Endothelial cell (in vitro differentiated cells): ENCODE measurements at regions not wholly inside any gene's neighbourhood (a gene's known extent, or its start where the extent isn't known, plus 50 kb on each side); places are given as distances from the start of the nearest gene placed in this dataset.

Experiments
- DNase-seq: peaks from one replicate; pipeline ENCODE4 v3.0.0; 2021; ENCODE audit warnings: low spot score
- H3K27ac Mint-ChIP-seq: one replicate; pipeline ENCODE4 v1.8.0; 2021; ENCODE audit warnings: mixed read lengths, inconsistent platforms; ENCODE audit not compliant: unreplicated experiment
- H3K27me3 Mint-ChIP-seq: one replicate; pipeline ENCODE4 v1.8.0; 2021; ENCODE audit warnings: mild to moderate bottlenecking, moderate library complexity, mixed read lengths, inconsistent platforms; ENCODE audit not compliant: unreplicated experiment
- H3K36me3 Mint-ChIP-seq: one replicate; pipeline ENCODE4 v1.8.0; 2021; ENCODE audit warnings: mild to moderate bottlenecking, low read depth, mixed read lengths, inconsistent platforms; ENCODE audit not compliant: unreplicated experiment
- H3K4me1 Mint-ChIP-seq: one replicate; pipeline ENCODE4 v1.8.0; 2021; ENCODE audit warnings: mild to moderate bottlenecking, mixed read lengths, inconsistent platforms; ENCODE audit not compliant: unreplicated experiment
- H3K4me3 Mint-ChIP-seq: one replicate; pipeline ENCODE4 v1.8.0; 2021; ENCODE audit warnings: mild to moderate bottlenecking, mixed read lengths, inconsistent platforms; ENCODE audit not compliant: unreplicated experiment
- H3K9me3 Mint-ChIP-seq: one replicate; pipeline ENCODE4 v1.8.0; 2021; ENCODE audit warnings: mixed read lengths, inconsistent platforms; ENCODE audit not compliant: unreplicated experiment
- CTCF ChIP-seq: fragments of 200-600 bp; sonication (generic); IDR thresholded peaks from one replicate; pipeline ENCODE4 v1.5.0; 2021; ENCODE audit warnings: antibody characterized with exemption; ENCODE audit not compliant: unreplicated experiment

- no peak overlapping the region for H3K4me3 Mint-ChIP-seq
Observed at GRCh38 chr14:41257476-41257875, 349.2 kb upstream of the LRFN5 start.

GRCh38 chr14:41235466-41235865, 371.2 kb upstream of the LRFN5 start:
- Mint-ChIP-seq H3K27me3 (no peaks in the 10 kb centered on the region), H3K27ac (no peak overlapping the region), H3K4me1 (no peaks in the 10 kb centered on the region), H3K9me3 (no peaks in the 10 kb centered on the region), H3K4me3 (no peak overlapping the region), H3K36me3 (no peaks in the 10 kb centered on the region)
- no peak for TF ChIP-seq CTCF
- no peak for DNase-seq

More at GRCh38 chr14:41257476-41257875, 349.2 kb upstream of the LRFN5 start:
- Mint-ChIP-seq H3K36me3 (peaks cover 3% of the 10 kb centered on the region), H3K4me1 (no peaks in the 10 kb centered on the region), H3K9me3 (no peaks in the 10 kb centered on the region), H3K27me3 (no peaks in the 10 kb centered on the region), H3K27ac (no peak overlapping the region)
- DNase-seq, result no peak
- TF ChIP-seq CTCF, result no peak

- DNase-seq, result no peak
- Mint-ChIP-seq H3K4me3 (no peak overlapping the region), H3K27ac (no peak overlapping the region), H3K36me3 (no peaks in the 10 kb centered on the region), H3K27me3 (no peaks in the 10 kb centered on the region), H3K4me1 (no peaks in the 10 kb centered on the region), H3K9me3 (no peaks in the 10 kb centered on the region)
- TF ChIP-seq CTCF, result no peak
Observed at GRCh38 chr14:41230683-41231082, 376.0 kb upstream of the LRFN5 start.

GRCh38 chr14:41229824-41230223, 376.9 kb upstream of the LRFN5 start:
- Mint-ChIP-seq H3K4me1 (no peaks in the 10 kb centered on the region), H3K36me3 (no peaks in the 10 kb centered on the region), H3K9me3 (no peaks in the 10 kb centered on the region), H3K4me3 (no peak overlapping the region), H3K27me3 (no peaks in the 10 kb centered on the region), H3K27ac (no peak overlapping the region)
- TF ChIP-seq CTCF, result no peak
- DNase-seq, result no peak

- no peaks in the 10 kb centered on the region for H3K9me3 Mint-ChIP-seq
- no peak overlapping the region for H3K27ac Mint-ChIP-seq
Observed at GRCh38 chr14:41225433-41225832, 381.2 kb upstream of the LRFN5 start.

More at GRCh38 chr14:41225433-41225832, 381.2 kb upstream of the LRFN5 start:
- DNase-seq, result no peak
- Mint-ChIP-seq H3K4me1 (no peaks in the 10 kb centered on the region), H3K4me3 (no peak overlapping the region), H3K27me3 (no peaks in the 10 kb centered on the region), H3K36me3 (no peaks in the 10 kb centered on the region)
- no peak for TF ChIP-seq CTCF
